H9 (cell line): ENCODE measurements at regions not wholly inside any gene's neighbourhood (a gene's known extent, or its start where the extent isn't known, plus 50 kb on each side); places are given as distances from the start of the nearest gene placed in this dataset.

Experiments used
- DNase-seq: peaks from one replicate; pipeline ENCODE4 v3.0.0-alpha.2; 2017
- H2AFZ ChIP-seq: one replicate; pipeline ENCODE4 v1.6.1; 2013; ENCODE audit warnings: mild to moderate bottlenecking, low read length, control low read depth, moderate library complexity
- H2AK5ac ChIP-seq: 2 replicates; pipeline ENCODE4 v1.6.1; 2013; ENCODE audit warnings: low read length, control low read depth, mixed read lengths; ENCODE audit not compliant: insufficient read length
- H2BK120ac ChIP-seq: one replicate; pipeline ENCODE4 v1.6.1; 2013; ENCODE audit warnings: low read depth, mild to moderate bottlenecking, low read length, control low read depth, inconsistent platforms; ENCODE audit not compliant: poor library complexity, severe bottlenecking
- H2BK12ac ChIP-seq: 2 replicates; pipeline ENCODE4 v1.6.1; 2013; ENCODE audit warnings: low read length, control low read depth, mixed read lengths, low read depth; ENCODE audit not compliant: insufficient read length
- H2BK15ac ChIP-seq: 2 replicates; pipeline ENCODE4 v1.6.1; 2013; ENCODE audit warnings: low read depth, low read length, control low read depth
- H2BK20ac ChIP-seq: one replicate; pipeline ENCODE4 v1.6.1; 2013; ENCODE audit warnings: low read depth, mild to moderate bottlenecking, low read length, control low read depth, inconsistent platforms; ENCODE audit not compliant: poor library complexity, severe bottlenecking
- H2BK5ac ChIP-seq: 2 replicates; pipeline ENCODE4 v1.6.1; 2013; ENCODE audit warnings: low read length, control low read depth, mixed read lengths; ENCODE audit not compliant: insufficient read length
- H3K14ac ChIP-seq: 2 replicates; pipeline ENCODE4 v1.6.1; 2013; ENCODE audit warnings: low read length, control low read depth; ENCODE audit not compliant: insufficient read depth
- H3K18ac ChIP-seq: 2 replicates; pipeline ENCODE4 v1.6.1; 2013; ENCODE audit warnings: low read depth, mild to moderate bottlenecking, mixed read lengths, low read length, control low read depth; ENCODE audit not compliant: insufficient read length
- H3K23ac ChIP-seq: 2 replicates; pipeline ENCODE4 v1.6.1; 2013; ENCODE audit warnings: low read length, control low read depth, mixed read lengths, low read depth; ENCODE audit not compliant: insufficient read length
- H3K23me2 ChIP-seq: 2 replicates; pipeline ENCODE4 v1.6.1; 2013; ENCODE audit warnings: low read depth, mild to moderate bottlenecking, mixed read lengths, low read length, control low read depth; ENCODE audit not compliant: insufficient read length, poor library complexity, severe bottlenecking
- H3K27ac ChIP-seq: 2 replicates; pipeline ENCODE4 v1.5.1; 2013; ENCODE audit warnings: low read length, control low read depth, mixed read lengths, low read depth; ENCODE audit not compliant: insufficient read length
- H3K27me3 ChIP-seq: 2 replicates; pipeline ENCODE4 v1.6.1; 2013; ENCODE audit warnings: low read length, control low read depth, inconsistent platforms; ENCODE audit not compliant: insufficient read depth
- H3K4ac ChIP-seq: 2 replicates; pipeline ENCODE4 v1.6.1; 2013; ENCODE audit warnings: low read depth, mild to moderate bottlenecking, control low read depth, inconsistent platforms, low read length, moderate library complexity
- H3K4me1 ChIP-seq: 2 replicates; pipeline ENCODE4 v1.6.1; 2013; ENCODE audit warnings: low read length, control low read depth, inconsistent platforms; ENCODE audit not compliant: insufficient read depth
- H3K4me2 ChIP-seq: 2 replicates; pipeline ENCODE4 v1.6.1; 2013; ENCODE audit warnings: low read length, control low read depth, mixed read lengths; ENCODE audit not compliant: insufficient read length, insufficient read depth
- H3K56ac ChIP-seq: 2 replicates; pipeline ENCODE4 v1.6.1; 2013; ENCODE audit warnings: low read depth, mild to moderate bottlenecking, mixed read lengths, low read length, control low read depth; ENCODE audit not compliant: insufficient read length
- H3K79me1 ChIP-seq: 2 replicates; pipeline ENCODE4 v1.6.1; 2013; ENCODE audit warnings: low read depth, mild to moderate bottlenecking, moderate library complexity, low read length, control low read depth, inconsistent platforms; ENCODE audit not compliant: insufficient read depth, poor library complexity, severe bottlenecking
- H3K79me2 ChIP-seq: 2 replicates; pipeline ENCODE4 v1.6.1; 2013; ENCODE audit warnings: low read length, control low read depth, inconsistent platforms; ENCODE audit not compliant: insufficient read depth
- H3K9ac ChIP-seq: 2 replicates; pipeline ENCODE4 v1.6.1; 2013; ENCODE audit warnings: low read length, control low read depth, mixed read lengths; ENCODE audit not compliant: insufficient read length; ENCODE audit errors: extremely low read depth
- H3K9me3 ChIP-seq: one replicate; pipeline ENCODE4 v1.6.1; 2013; ENCODE audit warnings: low read depth, low read length, inconsistent platforms; ENCODE audit not compliant: control insufficient read depth
- H3T11ph ChIP-seq: one replicate; pipeline ENCODE4 v1.6.1; 2013; ENCODE audit warnings: mild to moderate bottlenecking, low read length, control low read depth, inconsistent platforms
- H4K20me1 ChIP-seq: one replicate; pipeline ENCODE4 v1.6.1; 2013; ENCODE audit not compliant: control insufficient read depth, insufficient read length, insufficient read depth
- H4K5ac ChIP-seq: 2 replicates; pipeline ENCODE4 v1.6.1; 2013; ENCODE audit warnings: low read depth, mild to moderate bottlenecking, mixed read lengths, low read length, control low read depth; ENCODE audit not compliant: insufficient read length
- H4K8ac ChIP-seq: replicated peaks from 2 replicates; pipeline ENCODE4 v1.6.1; 2013; ENCODE audit warnings: low read length, control low read depth, mixed read lengths, low read depth; ENCODE audit not compliant: insufficient read length
- H4K91ac ChIP-seq: 2 replicates; pipeline ENCODE4 v1.6.1; 2013; ENCODE audit warnings: low read depth, mild to moderate bottlenecking, moderate library complexity, mixed read lengths, low read length, control low read depth; ENCODE audit not compliant: insufficient read length
- H3K27ac Mint-ChIP-seq, 3 experiments: 2 replicates in 2 of 3; 3 replicates in 1 of 3; pipeline ENCODE4 v1.8.0; 2020 to 2021; ENCODE audit warnings: mixed read lengths in 3 of 3, mild to moderate bottlenecking in 1 of 3, moderate library complexity in 1 of 3
- H3K27me3 Mint-ChIP-seq: 2 replicates; pipeline ENCODE4 v1.8.0; 2021; ENCODE audit warnings: low read depth, mild to moderate bottlenecking, moderate library complexity, mixed read lengths
- H3K36me3 Mint-ChIP-seq, 3 experiments: 2 replicates in 2 of 3; 3 replicates in 1 of 3; pipeline ENCODE4 v1.8.0; 2020 to 2021; ENCODE audit warnings: low read depth in 3 of 3, mixed read lengths in 3 of 3; ENCODE audit not compliant: insufficient read depth in 1 of 3
- H3K4me1 Mint-ChIP-seq, 2 experiments: 2 replicates each; pipeline ENCODE4 v1.8.0; 2020; ENCODE audit warnings: mixed read lengths in 2 of 2
- H3K4me3 Mint-ChIP-seq, 2 experiments: 2 replicates in 1 of 2; 3 replicates in 1 of 2; pipeline ENCODE4 v1.8.0; 2020 to 2021; ENCODE audit warnings: mild to moderate bottlenecking in 2 of 2, mixed read lengths in 2 of 2, moderate library complexity in 1 of 2
- H3K9me3 Mint-ChIP-seq, 2 experiments: 2 replicates in 1 of 2; 3 replicates in 1 of 2; pipeline ENCODE4 v1.8.0; 2020; ENCODE audit warnings: mild to moderate bottlenecking in 2 of 2, mixed read lengths in 2 of 2, moderate library complexity in 1 of 2
- WGBS: extraction: QIAGEN DNeasy Blood & Tissue Kit; methylation state at CpG from one replicate; pipeline ENCODE4 v1.1.7; 2013; ENCODE audit warnings: missing lambda C conversion rate, low lambda C conversion rate, mixed read lengths; ENCODE audit not compliant: insufficient read length; ENCODE audit errors: extremely low coverage; 5-methylcytosine and 5-hydroxymethylcytosine counted together
- TF ChIP-seq, protein P1 (sequence below): fragments of 200-600 bp; sonication (generic); conservative IDR thresholded peaks from 3 replicates; pipeline ENCODE4 v1.8.0; 2021; ENCODE audit warnings: antibody characterized with exemption, mild to moderate bottlenecking

- no peak overlapping the region for H2BK20ac ChIP-seq
- no peak overlapping the region for H2BK15ac ChIP-seq
- H3K4me1 ChIP-seq, result peaks cover 3% of the 10 kb centered on the region; the same call in 1 of the 2 replicates
- no peak overlapping the region for H2BK12ac ChIP-seq
- H4K8ac ChIP-seq, result no peak overlapping the region
- H3K27ac Mint-ChIP-seq, result no peak overlapping the region
- no peaks in the 10 kb centered on the region for H3K27me3 ChIP-seq
- no peak overlapping the region for H2AFZ ChIP-seq
- H3K9ac ChIP-seq, result no peak overlapping the region
- H3K79me1 ChIP-seq, result no peaks in the 10 kb centered on the region
- no CpG with 5 or more reads among the region's 3 CpGs for WGBS
- no peak for DNase-seq
- no peaks in the 10 kb centered on the region for H3K27me3 Mint-ChIP-seq
- H3T11ph ChIP-seq, result no peak overlapping the region
- H3K56ac ChIP-seq, result no peak overlapping the region
- TF ChIP-seq, protein P1, sequence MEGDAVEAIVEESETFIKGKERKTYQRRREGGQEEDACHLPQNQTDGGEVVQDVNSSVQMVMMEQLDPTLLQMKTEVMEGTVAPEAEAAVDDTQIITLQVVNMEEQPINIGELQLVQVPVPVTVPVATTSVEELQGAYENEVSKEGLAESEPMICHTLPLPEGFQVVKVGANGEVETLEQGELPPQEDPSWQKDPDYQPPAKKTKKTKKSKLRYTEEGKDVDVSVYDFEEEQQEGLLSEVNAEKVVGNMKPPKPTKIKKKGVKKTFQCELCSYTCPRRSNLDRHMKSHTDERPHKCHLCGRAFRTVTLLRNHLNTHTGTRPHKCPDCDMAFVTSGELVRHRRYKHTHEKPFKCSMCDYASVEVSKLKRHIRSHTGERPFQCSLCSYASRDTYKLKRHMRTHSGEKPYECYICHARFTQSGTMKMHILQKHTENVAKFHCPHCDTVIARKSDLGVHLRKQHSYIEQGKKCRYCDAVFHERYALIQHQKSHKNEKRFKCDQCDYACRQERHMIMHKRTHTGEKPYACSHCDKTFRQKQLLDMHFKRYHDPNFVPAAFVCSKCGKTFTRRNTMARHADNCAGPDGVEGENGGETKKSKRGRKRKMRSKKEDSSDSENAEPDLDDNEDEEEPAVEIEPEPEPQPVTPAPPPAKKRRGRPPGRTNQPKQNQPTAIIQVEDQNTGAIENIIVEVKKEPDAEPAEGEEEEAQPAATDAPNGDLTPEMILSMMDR, result no peak
- H3K23ac ChIP-seq, result no peak overlapping the region
- H3K9me3 Mint-ChIP-seq, result no peaks in the 10 kb centered on the region; a peak in 1 of 5 replicates
- no peaks in the 10 kb centered on the region for H3K23me2 ChIP-seq
- no peak overlapping the region for H3K27ac ChIP-seq
- H3K18ac ChIP-seq, result no peak overlapping the region
- H3K14ac ChIP-seq, result no peak overlapping the region
- H3K36me3 Mint-ChIP-seq, result no peaks in the 10 kb centered on the region
- no peak overlapping the region for H3K4ac ChIP-seq
- no peak overlapping the region for H2BK120ac ChIP-seq
- no peak overlapping the region for H4K5ac ChIP-seq
- peaks cover 6% of the 10 kb centered on the region in 2 experiments for H3K4me1 Mint-ChIP-seq
- no peaks in the 10 kb centered on the region for H4K20me1 ChIP-seq
- no peak overlapping the region for H2AK5ac ChIP-seq
- H3K4me2 ChIP-seq, result no peak overlapping the region
- H4K91ac ChIP-seq, result no peak overlapping the region
- H3K4me3 Mint-ChIP-seq, result no peak overlapping the region
- no peak overlapping the region for H2BK5ac ChIP-seq
- H3K9me3 ChIP-seq, result no peaks in the 10 kb centered on the region
- H3K79me2 ChIP-seq, result no peaks in the 10 kb centered on the region
These were observed 770.9 kb downstream of the TUSC7 start for GRCh38 chr3:117480525-117480924.
